HCT116 (cell line): ENCODE measurements at regions not wholly inside any gene's neighbourhood (a gene's known extent, or its start where the extent isn't known, plus 50 kb on each side); places are given as distances from the start of the nearest gene placed in this dataset.

ENCODE experiments used
- ATAC-seq: fragments of 200-7000 bp; cut with Tn5 transposase; 2 replicates; pipeline ENCODE4 v1.9.1; 2020; ENCODE audit warnings: mild to moderate bottlenecking, moderate library complexity
- BruUV-seq: library from RNA; stranded (reverse); fragments of 400-500 nt; replicated peaks from 2 replicates; lab custom pipeline; 2021; lab: Mats Ljungman, UMichigan
- CTCF ChIA-PET: fragments of 300-600 bp; sonication (Branson Sonifier 250); formaldehyde crosslinking; loops from one replicate; lab custom pipeline; 2021; ENCODE audit warnings: antibody characterized with exemption; lab: Charles Lee
- POLR2A ChIA-PET: fragments of 300-600, 350-600 bp; sonication (Branson Sonifier 250); formaldehyde crosslinking; loops from one replicate; lab custom pipeline; 2021; ENCODE audit warnings: antibody characterized with exemption; lab: Charles Lee
- RAD21 ChIA-PET, 2 experiments: fragments of 300-600 bp; sonication (Branson Sonifier 250); formaldehyde crosslinking; loops; one replicate each; lab custom pipeline; 2023; ENCODE audit warnings: low total read pairs in 2 of 2; ENCODE audit not compliant: uncharacterized antibody in 2 of 2, unreplicated experiment in 2 of 2, low non-redundant PET in 1 of 2; lab: Charles Lee
- DNase-seq: peaks from one replicate; pipeline ENCODE4 v3.0.0-alpha.2; 2010; ENCODE audit warnings: low read depth, low spot score
- H2AFZ ChIP-seq: fragments of 200-600 bp; shearing (Covaris generic), sonication (generic); 2 replicates; pipeline ENCODE4 v1.6.1; 2017; ENCODE audit warnings: low read depth, mixed run types, mixed read lengths, antibody characterized with exemption, low read length; ENCODE audit not compliant: poor library complexity, severe bottlenecking
- H3K27ac ChIP-seq: 2 replicates; pipeline ENCODE4 v1.5.1; 2012; ENCODE audit warnings: low read depth, low read length
- H3K27me3 ChIP-seq: fragments of 200-600 bp; sonication (generic); 2 replicates; pipeline ENCODE4 v1.6.1; 2016; ENCODE audit warnings: mixed run types, low read length, mixed read lengths; ENCODE audit not compliant: insufficient read depth
- H3K36me3 ChIP-seq, 2 experiments: fragments of 200-500 bp in 1 of 2; fragments of 200-600 bp in 1 of 2; sonication (Bioruptor generic) in 1 of 2; sonication (generic) in 1 of 2; 2 replicates each; pipeline versions ENCODE4 v1.5.1 to v1.6.1; 2014 to 2016; ENCODE audit warnings: low read length in 2 of 2, inconsistent platforms in 1 of 2, mixed read lengths in 1 of 2, mixed run types in 1 of 2; ENCODE audit not compliant: insufficient read depth in 2 of 2, control insufficient read depth in 1 of 2
- H3K4me1 ChIP-seq, 2 experiments: fragments of 200-600 bp in 1 of 2; sonication (generic) in 1 of 2; 2 replicates each; pipeline versions ENCODE4 v1.5.1 to v1.6.1; 2012 to 2017; ENCODE audit warnings: low read length in 2 of 2, inconsistent platforms in 1 of 2, mild to moderate bottlenecking in 1 of 2, mixed read lengths in 1 of 2, mixed run types in 1 of 2, moderate library complexity in 1 of 2; ENCODE audit not compliant: insufficient read depth in 2 of 2, control insufficient read depth in 1 of 2
- H3K4me2 ChIP-seq: fragments of 200-600 bp; sonication (generic); 2 replicates; pipeline ENCODE4 v1.6.1; 2017; ENCODE audit warnings: mixed run types, low read length, mixed read lengths
- H3K4me3 ChIP-seq, 2 experiments: fragments of 200-600 bp in 1 of 2; sonication (generic) in 1 of 2; replicated peaks in 1 of 2; 2 replicates each; pipeline ENCODE4 v1.5.1; 2011 to 2016; ENCODE audit warnings: low read length in 2 of 2, control low read depth in 1 of 2, low read depth in 1 of 2, mild to moderate bottlenecking in 1 of 2, mixed read lengths in 1 of 2, mixed run types in 1 of 2
- H3K79me2 ChIP-seq: fragments of 200-600 bp; sonication (generic); 2 replicates; pipeline ENCODE4 v1.6.1; 2017; ENCODE audit warnings: mild to moderate bottlenecking, mixed run types, low read length, moderate library complexity, mixed read lengths; ENCODE audit not compliant: insufficient read depth
- H3K9ac ChIP-seq: fragments of 200-600 bp; sonication (generic); 2 replicates; pipeline ENCODE4 v1.6.1; 2016; ENCODE audit warnings: low read length, mixed read lengths
- H3K9me2 ChIP-seq: fragments of 200-600 bp; sonication (generic), shearing (Covaris generic); 2 replicates; pipeline ENCODE4 v1.6.1; 2017; ENCODE audit warnings: mixed run types, mild to moderate bottlenecking, moderate library complexity; ENCODE audit not compliant: insufficient read depth
- H3K9me3 ChIP-seq, 2 experiments: fragments of 200-500 bp in 1 of 2; fragments of 200-600 bp in 1 of 2; sonication (Bioruptor generic) in 1 of 2; sonication (generic) in 1 of 2; 2 replicates each; pipeline ENCODE4 v1.6.1; 2014 to 2017; ENCODE audit warnings: low read length in 2 of 2, mixed read lengths in 2 of 2, inconsistent platforms in 1 of 2, low read depth in 1 of 2, mild to moderate bottlenecking in 1 of 2, mixed run types in 1 of 2, moderate library complexity in 1 of 2; ENCODE audit not compliant: control insufficient read depth in 1 of 2, insufficient read depth in 1 of 2
- H4K20me1 ChIP-seq: fragments of 200-600 bp; sonication (generic), shearing (Covaris generic); 2 replicates; pipeline ENCODE4 v1.6.1; 2017; ENCODE audit warnings: mixed run types, mild to moderate bottlenecking, moderate library complexity; ENCODE audit not compliant: insufficient read depth
- CEBPB ChIP-seq: IDR thresholded peaks from 2 replicates; pipeline ENCODE4 v1.6.1; 2012; ENCODE audit warnings: low read depth
- CTCF ChIP-seq, 3 experiments: fragments of 200-600 bp in 1 of 3; sonication (generic) in 1 of 3; IDR thresholded peaks in 2 of 3; conservative IDR thresholded peaks in 1 of 3; 2 replicates each; pipeline ENCODE4 v1.5.1; 2012 to 2017; ENCODE audit warnings: low read depth in 2 of 3, low read length in 2 of 3, antibody characterized with exemption in 1 of 3, borderline replicate concordance in 1 of 3, control low read depth in 1 of 3, mild to moderate bottlenecking in 1 of 3, mixed read lengths in 1 of 3, mixed run types in 1 of 3, moderate library complexity in 1 of 3; ENCODE audit not compliant: insufficient read depth in 1 of 3
- EGR1 ChIP-seq: IDR thresholded peaks from 2 replicates; pipeline ENCODE4 v1.6.1; 2012; ENCODE audit warnings: low read depth
- ELF1 ChIP-seq: IDR thresholded peaks from 2 replicates; pipeline ENCODE4 v1.6.1; 2012; ENCODE audit warnings: low read depth, borderline replicate concordance
- FOSL1 ChIP-seq: IDR thresholded peaks from 2 replicates; pipeline ENCODE4 v1.6.1; 2012; ENCODE audit warnings: low read depth
- JUND ChIP-seq: IDR thresholded peaks from 2 replicates; pipeline ENCODE4 v1.6.1; 2012
- MAX ChIP-seq: IDR thresholded peaks from 2 replicates; pipeline ENCODE4 v1.6.1; 2012
- POLR2A ChIP-seq: IDR thresholded peaks from 2 replicates; pipeline ENCODE4 v1.7.0; 2011; ENCODE audit warnings: borderline replicate concordance; ENCODE audit not compliant: insufficient read depth, insufficient read length; ENCODE audit errors: extremely low read depth
- POLR2AphosphoS5 ChIP-seq: IDR thresholded peaks from 2 replicates; pipeline ENCODE4 v1.6.1; 2011; ENCODE audit warnings: mild to moderate bottlenecking, low read depth, low read length, moderate library complexity
- RAD21 ChIP-seq: IDR thresholded peaks from 2 replicates; pipeline ENCODE4 v1.6.1; 2012; ENCODE audit warnings: low read depth, mild to moderate bottlenecking
- REST ChIP-seq: IDR thresholded peaks from 2 replicates; pipeline ENCODE4 v1.6.1; 2012; ENCODE audit warnings: low read depth
- SIN3A ChIP-seq: IDR thresholded peaks from 2 replicates; pipeline ENCODE4 v1.6.1; 2012; ENCODE audit warnings: low read depth
- SRF ChIP-seq: IDR thresholded peaks from 2 replicates; pipeline ENCODE4 v1.6.1; 2012; ENCODE audit warnings: low read depth
- YY1 ChIP-seq: IDR thresholded peaks from 2 replicates; pipeline ENCODE4 v1.6.1; 2011; ENCODE audit warnings: low read length, low read depth, moderate library complexity, mild to moderate bottlenecking; ENCODE audit not compliant: insufficient replicate concordance; ENCODE audit errors: extremely low read depth
- ZBTB33 ChIP-seq: IDR thresholded peaks from 2 replicates; pipeline ENCODE4 v1.6.1; 2011; ENCODE audit warnings: mild to moderate bottlenecking, low read length, moderate library complexity; ENCODE audit not compliant: insufficient replicate concordance; ENCODE audit errors: extremely low read depth
- ZFX ChIP-seq: fragments of 450-650 bp; IDR thresholded peaks from 2 replicates; pipeline ENCODE4 v1.6.1; 2017
- ZNF274 ChIP-seq: fragments of 200-500 bp; sonication (Bioruptor generic); IDR thresholded peaks from 2 replicates; pipeline ENCODE4 v1.6.1; 2014; ENCODE audit warnings: mild to moderate bottlenecking, low read depth, low read length, inconsistent platforms
- intact Hi-C: fragments of 100-400 bp; cut with micrococcal nuclease; formaldehyde crosslinking; loops from 2 replicates; pipeline ENCODE4 v1.10.0; 2022

- no peak for TF ChIP-seq MAX
- no peak for TF ChIP-seq POLR2A
- TF ChIP-seq ZNF274: no peak
- no peak for TF ChIP-seq ZFX
- no peak for TF ChIP-seq RAD21
Measured at GRCh38 chr4:121237069-121237399, 72.9 kb upstream of the TNIP3 start (continued).

- H3K4me1 ChIP-seq: no peaks in the 10 kb centered on the region
- H3K9ac ChIP-seq: no peak overlapping the region
- H3K9me3 ChIP-seq: no peaks in the 10 kb centered on the region
- ATAC-seq (no peak), DNase-seq (no peak)
- H3K36me3 ChIP-seq: no peaks in the 10 kb centered on the region
- no peak overlapping the region for H3K4me3 ChIP-seq
- no peak overlapping the region for H2AFZ ChIP-seq
- H4K20me1 ChIP-seq: no peaks in the 10 kb centered on the region
- H3K27me3 ChIP-seq: no peaks in the 10 kb centered on the region
- RAD21 ChIA-PET: no interaction called here
- POLR2A ChIA-PET: no interaction called here
- H3K9me2 ChIP-seq: no peaks in the 10 kb centered on the region
- CTCF ChIA-PET: interaction anchor here (0.6 kb wide), 1 partner anchor 184 kb away, joined by 3 read pairs; no protein-coding TSS in a partner anchor
- TF ChIP-seq POLR2AphosphoS5: no peak
- TF ChIP-seq ELF1: no peak
- TF ChIP-seq ZNF274: no peak
- TF ChIP-seq SRF: no peak
- TF ChIP-seq CTCF (IDR thresholded peaks at IDR 0.05 in 2 of 3, conservative IDR thresholded peaks at IDR 0.05 in 1 of 3; ENCODE audit: borderline replicate concordance in 1 of 3, insufficient read depth in 1 of 3, low read depth in 2 of 3, low read length in 2 of 3): no peak
- no peak for TF ChIP-seq FOSL1
- TF ChIP-seq JUND: no peak
- no peak for TF ChIP-seq RAD21
- no peak for TF ChIP-seq ZBTB33
- no peak for TF ChIP-seq SIN3A
- TF ChIP-seq CEBPB: no peak
- TF ChIP-seq REST: no peak
- TF ChIP-seq POLR2A: no peak
- TF ChIP-seq EGR1: no peak
- no peak for TF ChIP-seq YY1
- H3K27ac ChIP-seq: no peak overlapping the region
- H3K79me2 ChIP-seq: no peaks in the 10 kb centered on the region
- intact Hi-C loops: no loop called here
- H3K4me2 ChIP-seq: no peak overlapping the region
- BruUV-seq: no TSS peak
Measured at GRCh38 chr4:121236353-121237068, 72.4 kb upstream of the TNIP3 start.
